ENCODE measurements at regions not wholly inside any gene's neighbourhood (a gene's known extent, or its start where the extent isn't known, plus 50 kb on each side); places are given as distances from the start of the nearest gene placed in this dataset.

GRCh38 chr10:56624082-56624481, 263.0 kb upstream of the ZWINT start:
- H3K9ac ChIP-seq (ENCODE audit: low read length in 3 of 3) = no peak overlapping the region
- no peaks in the 10 kb centered on the region for H3K36me3 ChIP-seq (ENCODE audit: control insufficient read depth in 2 of 3, insufficient read depth in 3 of 3, low read length in 3 of 3)
- DNase-seq (no peak), FAIRE-seq (no peak)
- H3K4me3 ChIP-seq (ENCODE audit: low read length in 3 of 3) = no peak overlapping the region
- H3K27me3 ChIP-seq (ENCODE audit: control insufficient read depth, insufficient read depth, low read length) = no peaks in the 10 kb centered on the region
- no peak overlapping the region for H3K27ac ChIP-seq (ENCODE audit: low read depth in 2 of 2, low read length in 2 of 2)
- no peak for TF ChIP-seq CTCF (IDR thresholded peaks at IDR 0.05; ENCODE audit: borderline replicate concordance, extremely low read depth, insufficient read depth)
- H3K9me3 ChIP-seq (ENCODE audit: control insufficient read depth in 2 of 3, insufficient read depth in 1 of 3, low read length in 3 of 3) = no peaks in the 10 kb centered on the region
- intact Hi-C loops (cut with DNase I) = no loop called here
- peaks cover 0 to 4% (median 0%) of the 10 kb centered on the region in 3 donors for H3K4me1 ChIP-seq (ENCODE audit: control insufficient read depth in 2 of 3, insufficient read depth in 2 of 3, low read depth in 1 of 3, low read length in 3 of 3)

- H3K4me3 ChIP-seq (ENCODE audit: low read length in 3 of 3) = peak overlapping the region in 2 of 3 donors; percentile 48 to 67
- intact Hi-C loops (cut with DNase I) = no loop called here
- no peak for TF ChIP-seq CTCF (IDR thresholded peaks at IDR 0.05; ENCODE audit: borderline replicate concordance, extremely low read depth, insufficient read depth)
- H3K9me3 ChIP-seq (ENCODE audit: control insufficient read depth in 2 of 3, insufficient read depth in 1 of 3, low read length in 3 of 3) = no peaks in the 10 kb centered on the region
- DNase-seq (peak in 2 of 5 donors; percentile 10 to 25), FAIRE-seq (peak; percentile 70)
- H3K36me3 ChIP-seq (ENCODE audit: control insufficient read depth in 2 of 3, insufficient read depth in 3 of 3, low read length in 3 of 3) = no peaks in the 10 kb centered on the region
- H3K4me1 ChIP-seq (ENCODE audit: control insufficient read depth in 2 of 3, insufficient read depth in 2 of 3, low read depth in 1 of 3, low read length in 3 of 3) = peaks cover 0 to 4% (median 0%) of the 10 kb centered on the region in 3 donors
- H3K27me3 ChIP-seq (ENCODE audit: control insufficient read depth, insufficient read depth, low read length) = no peaks in the 10 kb centered on the region
- H3K9ac ChIP-seq (ENCODE audit: low read length in 3 of 3) = no peak overlapping the region
- peak overlapping the region in 1 of 2 donors; percentile 82 for H3K27ac ChIP-seq (ENCODE audit: low read depth in 2 of 2, low read length in 2 of 2)
Measured at GRCh38 chr10:56623064-56623463, 262.0 kb upstream of the ZWINT start.

- FAIRE-seq (no peak), DNase-seq (no peak)
- no peaks in the 10 kb centered on the region for H3K9me3 ChIP-seq (ENCODE audit: control insufficient read depth in 2 of 3, insufficient read depth in 1 of 3, low read length in 3 of 3)
- H3K4me3 ChIP-seq (ENCODE audit: low read length in 3 of 3) = peak overlapping the region in 2 of 3 donors; percentile 48 to 67
- H3K4me1 ChIP-seq (ENCODE audit: control insufficient read depth in 2 of 3, insufficient read depth in 2 of 3, low read depth in 1 of 3, low read length in 3 of 3) = peaks cover 0 to 4% (median 0%) of the 10 kb centered on the region in 3 donors
- no peaks in the 10 kb centered on the region for H3K27me3 ChIP-seq (ENCODE audit: control insufficient read depth, insufficient read depth, low read length)
- intact Hi-C loops (cut with DNase I) = no loop called here
- TF ChIP-seq CTCF (IDR thresholded peaks at IDR 0.05; ENCODE audit: borderline replicate concordance, extremely low read depth, insufficient read depth) = no peak
- peak overlapping the region in 1 of 3 donors; percentile 20 for H3K9ac ChIP-seq (ENCODE audit: low read length in 3 of 3)
- no peaks in the 10 kb centered on the region for H3K36me3 ChIP-seq (ENCODE audit: control insufficient read depth in 2 of 3, insufficient read depth in 3 of 3, low read length in 3 of 3)
- H3K27ac ChIP-seq (ENCODE audit: low read depth in 2 of 2, low read length in 2 of 2) = peak overlapping the region; percentile 18 to 82
Measured at GRCh38 chr10:56622335-56622973, 261.4 kb upstream of the ZWINT start.

Data from kidney (tissue), 13 donors.